Adipocyte (in vitro differentiated cells): ENCODE measurements at regions not wholly inside any gene's neighbourhood (a gene's known extent, or its start where the extent isn't known, plus 50 kb on each side); places are given as distances from the start of the nearest gene placed in this dataset.
"Not testable (repeated sequence)": the region's sequence is repeated elsewhere in the genome, so short reads cannot be mapped to it uniquely, and the experiment has no call there.

ENCODE experiments used
- DNase-seq: peaks from one replicate; pipeline ENCODE4 v3.0.0-alpha.2; 2015; ENCODE audit warnings: low read depth
- H3K27me3 ChIP-seq: replicated peaks from 2 replicates; pipeline ENCODE4 v1.7.0; 2013; ENCODE audit warnings: mild to moderate bottlenecking, low read length, moderate library complexity; ENCODE audit not compliant: control insufficient read depth, insufficient read depth
- H3K36me3 ChIP-seq: 2 replicates; pipeline ENCODE4 v1.7.0; 2013; ENCODE audit warnings: low read length, mild to moderate bottlenecking, moderate library complexity; ENCODE audit not compliant: control insufficient read depth, insufficient read depth, severe bottlenecking
- H3K4me1 ChIP-seq: 2 replicates; pipeline ENCODE4 v1.7.0; 2013; ENCODE audit warnings: mild to moderate bottlenecking, low read length, moderate library complexity; ENCODE audit not compliant: control insufficient read depth, insufficient read depth
- H3K4me3 ChIP-seq: 2 replicates; pipeline ENCODE4 v1.7.0; 2013; ENCODE audit warnings: mild to moderate bottlenecking, low read length, moderate library complexity
- H3K9ac ChIP-seq: 2 replicates; pipeline ENCODE4 v1.7.0; 2013; ENCODE audit warnings: mild to moderate bottlenecking, low read length, moderate library complexity
- H3K9me3 ChIP-seq: 2 replicates; pipeline ENCODE4 v1.7.0; 2013; ENCODE audit warnings: mild to moderate bottlenecking, low read length, moderate library complexity; ENCODE audit not compliant: control insufficient read depth

DNA sequence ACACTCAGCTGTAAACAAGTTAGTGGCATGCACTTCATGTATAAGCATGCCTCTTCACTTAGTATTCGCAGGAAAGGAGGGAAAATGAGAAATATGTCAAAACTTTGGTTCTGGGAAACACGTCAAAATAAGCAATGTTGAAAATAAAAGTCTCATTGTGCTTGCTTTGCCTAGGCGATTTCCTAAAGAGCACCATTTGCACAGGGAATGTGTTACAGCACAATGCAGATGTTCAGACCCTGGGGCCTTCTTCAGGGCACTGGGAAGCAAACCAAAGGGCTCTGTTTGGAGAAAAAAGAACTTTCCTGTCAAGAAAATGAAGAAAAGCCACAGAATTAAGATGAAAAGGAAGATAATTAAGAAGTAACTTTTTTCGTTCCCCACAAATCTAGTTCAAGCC, 98.6 kb upstream of the PLD5 start:
- no peaks in the 10 kb centered on the region for H3K36me3 ChIP-seq
- H3K4me1 ChIP-seq, result no peaks in the 10 kb centered on the region
- no peak overlapping the region for H3K4me3 ChIP-seq
- no peaks in the 10 kb centered on the region for H3K27me3 ChIP-seq
- no peak overlapping the region for H3K9ac ChIP-seq
- DNase-seq, result no peak
- no peaks in the 10 kb centered on the region for H3K9me3 ChIP-seq

DNA sequence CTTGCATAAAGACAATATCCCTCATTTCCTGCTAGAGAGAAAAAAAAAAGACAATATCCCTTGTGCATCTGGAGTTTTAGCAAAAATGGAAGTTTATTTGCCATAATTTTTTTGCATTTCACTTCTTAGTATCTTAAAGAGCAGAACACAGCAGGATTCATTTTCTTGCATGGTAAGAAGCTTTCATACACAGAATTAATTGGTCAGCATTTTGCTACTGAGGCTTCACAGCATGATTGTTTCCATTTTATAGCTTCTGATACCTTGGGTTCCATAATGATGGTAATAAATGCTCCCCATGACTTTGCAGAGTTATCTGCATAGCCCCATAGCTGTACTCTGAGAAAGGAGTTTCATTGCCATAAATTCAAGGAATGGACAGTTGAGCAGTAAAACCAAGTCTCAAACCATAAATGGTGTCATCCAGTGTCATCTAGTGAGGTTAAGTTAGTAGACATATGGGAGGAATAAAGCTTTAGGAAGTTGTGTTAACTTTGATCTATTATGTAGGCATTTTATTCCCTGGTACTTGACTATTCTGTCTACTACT, 88.8 kb upstream of the PLD5 start:
- Histone ChIP-seq H3K36me3 (no peaks in the 10 kb centered on the region), H3K4me3 (no peak overlapping the region), H3K4me1 (no peaks in the 10 kb centered on the region), H3K9ac (no peak overlapping the region), H3K27me3 (no peaks in the 10 kb centered on the region), H3K9me3 (peaks cover 3% of the 10 kb centered on the region)
- DNase-seq, result no peak

DNA sequence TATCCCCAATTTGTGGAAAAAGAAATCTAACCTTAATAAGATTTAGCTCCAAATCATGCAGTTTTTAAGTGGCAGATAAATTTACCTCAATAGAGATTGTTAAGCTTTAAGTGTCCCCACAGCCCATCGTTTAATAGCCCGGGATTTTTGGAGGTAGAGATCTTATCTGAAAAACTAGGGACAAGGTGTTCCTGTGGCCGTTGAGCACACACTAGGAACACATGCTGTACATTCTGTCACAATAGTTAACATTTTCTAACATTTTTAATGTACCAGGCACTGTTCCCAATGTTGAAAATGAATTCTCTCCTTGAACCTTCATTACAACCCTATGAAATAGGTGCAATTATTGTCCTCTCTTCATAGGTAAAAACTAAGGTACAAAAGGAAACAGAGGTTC, 85.7 kb upstream of the PLD5 start:
- DNase-seq, result no peak
- H3K4me3 ChIP-seq, result no peak overlapping the region

DNA sequence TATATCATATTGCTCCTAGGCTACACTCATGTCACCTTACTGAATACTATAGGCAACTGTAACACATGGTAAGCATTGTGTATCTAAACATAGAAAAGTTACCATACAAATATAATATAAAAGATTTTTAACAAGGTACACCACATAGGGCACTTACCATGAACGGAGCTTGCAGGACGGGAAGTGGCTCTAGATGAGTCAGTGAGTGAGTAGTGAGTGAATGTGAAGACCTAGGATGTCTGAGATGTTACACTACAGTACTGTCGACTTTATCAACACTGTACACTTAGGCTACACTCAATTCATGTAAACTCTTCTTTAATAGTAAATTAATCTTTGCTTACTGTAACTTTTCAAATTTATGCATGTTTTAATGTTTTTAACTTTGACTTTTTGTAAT, 81.0 kb upstream of the PLD5 start:
- no peak for DNase-seq
- Histone ChIP-seq H3K27me3 (no peaks in the 10 kb centered on the region), H3K4me3 (no peak overlapping the region), H3K9me3 (peaks cover 4% of the 10 kb centered on the region), H3K9ac (no peak overlapping the region), H3K36me3 (no peaks in the 10 kb centered on the region), H3K4me1 (no peaks in the 10 kb centered on the region)

More for the DNA sequence above, 85.7 kb upstream of the PLD5 start:
- peaks cover 3% of the 10 kb centered on the region for H3K9me3 ChIP-seq
- H3K36me3 ChIP-seq, result no peaks in the 10 kb centered on the region
- no peak overlapping the region for H3K9ac ChIP-seq
- H3K27me3 ChIP-seq, result no peaks in the 10 kb centered on the region
- H3K4me1 ChIP-seq, result no peaks in the 10 kb centered on the region

DNA sequence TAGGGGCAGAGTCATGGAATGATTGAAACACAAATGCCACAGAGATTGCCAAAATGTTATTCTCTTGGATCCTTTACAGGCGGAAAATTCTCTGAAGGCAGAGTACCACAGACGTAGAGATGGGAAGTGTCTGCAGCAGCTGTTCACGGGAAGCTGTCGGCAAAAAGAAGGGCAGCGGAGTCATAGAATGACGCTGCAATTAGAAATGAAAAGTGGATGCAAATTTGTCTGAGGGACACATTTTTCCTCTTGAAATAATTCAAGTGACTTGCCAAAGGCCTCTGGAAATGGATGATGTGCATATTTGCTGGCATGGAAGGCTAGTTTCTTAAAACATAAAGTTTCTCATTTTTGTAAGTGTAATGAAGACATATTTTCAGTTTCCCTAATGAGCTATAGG, 77.5 kb upstream of the PLD5 start:
- Histone ChIP-seq H3K9ac (no peak overlapping the region), H3K36me3 (no peaks in the 10 kb centered on the region), H3K4me3 (no peak overlapping the region), H3K4me1 (no peaks in the 10 kb centered on the region), H3K9me3 (peaks cover 4% of the 10 kb centered on the region), H3K27me3 (no peaks in the 10 kb centered on the region)
- DNase-seq, result no peak

DNA sequence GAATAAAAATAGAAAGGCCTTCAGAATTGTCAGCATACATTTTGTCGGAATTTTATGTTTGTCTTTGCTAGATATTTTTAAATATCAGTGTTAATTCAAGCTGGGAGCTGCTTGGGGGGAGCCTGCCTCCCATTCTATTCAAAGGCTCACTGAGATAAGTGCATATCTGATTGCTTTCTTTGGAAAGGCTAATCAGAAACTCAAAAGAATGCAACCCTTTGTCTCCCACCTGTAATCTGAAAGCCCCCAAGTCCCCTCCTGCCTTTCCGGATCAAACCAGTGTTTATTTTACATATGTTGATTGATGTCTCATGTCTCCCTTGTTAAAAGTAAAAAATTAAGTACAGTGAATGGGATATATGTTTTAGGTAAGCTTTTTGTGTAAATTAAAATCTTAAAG, 69.3 kb upstream of the PLD5 start:
- not testable (repeated sequence) for DNase-seq, H3K4me3 ChIP-seq

DNA sequence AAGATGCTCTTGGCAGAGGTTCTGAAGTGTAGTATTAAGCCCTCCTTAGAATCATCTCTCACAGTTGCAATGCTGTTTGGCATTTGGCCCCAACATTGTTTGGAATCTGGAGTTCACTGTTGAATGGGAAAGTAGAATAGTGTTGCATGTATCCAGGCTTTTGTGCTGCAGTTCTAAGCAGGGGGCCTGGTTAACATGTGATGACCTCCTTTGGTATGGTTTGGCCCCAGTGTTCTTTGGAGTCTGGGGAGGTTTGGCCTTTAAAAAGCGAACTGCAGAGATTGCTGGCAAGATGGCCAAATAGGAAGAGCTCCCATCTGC, 61.8 kb upstream of the PLD5 start:
- Histone ChIP-seq H3K4me3 (no peak overlapping the region), H3K36me3 (no peaks in the 10 kb centered on the region), H3K9me3 (no peaks in the 10 kb centered on the region), H3K4me1 (no peaks in the 10 kb centered on the region), H3K27me3 (no peaks in the 10 kb centered on the region), H3K9ac (no peak overlapping the region)
- no peak for DNase-seq

More for the DNA sequence above, 69.3 kb upstream of the PLD5 start:
- not testable (repeated sequence) for H3K9ac ChIP-seq, H3K4me1 ChIP-seq, H3K9me3 ChIP-seq, H3K27me3 ChIP-seq, H3K36me3 ChIP-seq

DNA sequence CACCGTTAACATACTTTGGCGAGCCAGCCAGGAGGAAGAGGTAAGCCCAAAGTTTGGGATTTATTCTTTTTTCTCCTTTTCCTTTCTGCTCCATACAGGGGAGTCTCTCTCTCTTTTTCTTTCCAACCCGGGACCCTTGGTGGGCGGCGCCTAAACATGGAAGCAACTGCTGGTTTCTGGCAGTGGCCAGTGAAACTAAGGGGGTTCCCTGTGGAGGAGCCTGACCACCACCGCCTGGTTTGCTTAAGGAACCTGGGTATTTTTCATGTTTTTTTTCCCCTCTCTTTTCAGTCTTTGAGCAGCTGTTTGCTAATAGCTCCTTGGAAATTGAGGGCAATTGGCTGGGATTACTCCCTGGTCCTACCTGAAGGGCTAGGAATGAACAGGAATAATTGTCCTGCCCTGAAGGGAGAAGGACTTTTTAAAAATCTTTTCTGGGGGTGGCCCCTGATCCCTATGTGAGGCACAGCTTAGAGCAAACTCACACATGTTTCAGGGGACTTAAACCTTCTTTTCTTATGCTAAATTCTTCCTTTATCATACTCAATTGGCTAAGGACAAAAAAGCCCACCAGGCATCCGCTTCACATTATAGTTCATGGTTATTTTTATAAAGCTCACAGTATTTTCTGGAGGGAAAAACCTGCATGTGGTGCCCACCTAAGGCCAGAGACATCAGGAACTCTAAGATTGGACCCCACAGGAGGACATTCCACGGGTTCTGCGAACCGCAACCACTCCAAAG, 61.3 kb upstream of the PLD5 start:
- Histone ChIP-seq H3K4me1 (no peaks in the 10 kb centered on the region), H3K9me3 (no peaks in the 10 kb centered on the region), H3K4me3 (no peak overlapping the region), H3K36me3 (no peaks in the 10 kb centered on the region), H3K27me3 (no peaks in the 10 kb centered on the region), H3K9ac (no peak overlapping the region)
- DNase-seq, result no peak

DNA sequence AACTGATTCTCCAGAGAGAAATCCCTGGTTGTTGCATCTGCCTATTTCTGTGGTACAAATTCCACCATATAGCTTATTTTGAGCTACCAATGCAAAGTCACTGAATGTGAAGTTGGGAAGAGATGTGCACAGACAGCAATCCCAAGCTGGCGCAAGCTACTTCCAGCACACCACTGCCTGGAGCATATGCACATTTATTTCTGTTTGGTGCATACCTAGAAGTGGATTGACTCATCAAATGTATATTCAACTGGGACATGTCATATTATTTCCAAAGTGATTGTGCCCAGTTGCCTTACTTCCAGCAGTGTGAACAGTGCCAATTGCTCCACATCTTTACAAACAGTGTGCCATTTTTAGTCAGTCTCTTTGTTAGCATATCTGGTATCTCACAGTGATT, 58.2 kb upstream of the PLD5 start:
- Histone ChIP-seq H3K4me1 (no peaks in the 10 kb centered on the region), H3K27me3 (no peaks in the 10 kb centered on the region), H3K36me3 (no peaks in the 10 kb centered on the region), H3K4me3 (no peak overlapping the region), H3K9me3 (no peaks in the 10 kb centered on the region), H3K9ac (no peak overlapping the region)
- DNase-seq, result no peak

DNA sequence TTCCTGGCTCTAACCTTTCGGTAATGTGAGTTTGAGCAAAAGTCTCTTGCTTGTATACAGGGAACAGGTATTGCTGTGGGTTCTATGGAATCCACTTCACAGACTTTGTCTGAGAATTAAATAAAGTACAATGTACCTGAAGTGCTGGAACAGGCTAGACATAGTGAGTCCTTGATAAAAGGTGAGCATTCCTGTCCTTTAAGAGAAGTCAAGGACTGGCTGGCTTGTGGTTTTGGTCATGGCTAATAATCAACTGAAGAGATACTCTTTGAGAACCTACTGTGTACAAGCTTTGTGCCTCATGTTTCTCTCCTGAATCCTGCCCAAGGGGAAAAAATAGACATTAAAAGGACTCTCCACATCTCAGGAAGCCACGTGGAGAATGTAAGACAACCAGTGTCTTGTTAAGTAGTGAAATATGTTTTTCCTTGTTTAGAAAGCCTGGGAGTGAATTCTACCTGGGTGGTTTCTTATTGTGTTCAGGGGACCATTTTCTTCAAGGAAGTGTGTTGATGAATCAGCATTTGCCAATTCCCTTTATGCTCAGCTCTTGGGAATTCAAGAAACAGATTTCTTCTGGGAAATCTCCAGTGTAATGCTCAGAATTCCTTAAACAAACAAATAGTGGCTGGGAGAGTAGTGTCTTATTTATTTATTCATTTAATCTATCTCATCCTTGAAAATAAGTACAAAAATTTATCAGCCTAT, 55.2 kb upstream of the PLD5 start:
- Histone ChIP-seq H3K9me3 (no peaks in the 10 kb centered on the region), H3K4me1 (no peaks in the 10 kb centered on the region), H3K9ac (no peak overlapping the region), H3K4me3 (no peak overlapping the region), H3K36me3 (no peaks in the 10 kb centered on the region), H3K27me3 (no peaks in the 10 kb centered on the region)
- DNase-seq, result no peak
